ENCODE measurements at regions not wholly inside any gene's neighbourhood (a gene's known extent, or its start where the extent isn't known, plus 50 kb on each side); places are given as distances from the start of the nearest gene placed in this dataset.

- no peak overlapping the region for H3K4me3 ChIP-seq (ENCODE audit: low read length)
- no peak for DNase-seq (ENCODE audit: low read depth, low spot score)
These were observed 111.8 kb upstream of the PSMD7 start for GRCh38 chr16:74184839-74185238.

- no peak overlapping the region for H3K4me3 ChIP-seq (ENCODE audit: low read length)
- no peak for DNase-seq (ENCODE audit: low read depth, low spot score)
These were observed 112.8 kb upstream of the PSMD7 start for GRCh38 chr16:74183601-74184360.

- no peak for DNase-seq (ENCODE audit: low read depth, low spot score)
- H3K4me3 ChIP-seq (ENCODE audit: low read length): no peak overlapping the region
These were observed 126.8 kb upstream of the PSMD7 start for GRCh38 chr16:74169687-74170376.

- H3K4me3 ChIP-seq (ENCODE audit: low read length): no peak overlapping the region
These were observed 127.5 kb upstream of the PSMD7 start for GRCh38 chr16:74169066-74169465.

GRCh38 chr16:74168445-74168844 is 128.2 kb upstream of the PSMD7 start:
- no peak overlapping the region for H3K4me3 ChIP-seq (ENCODE audit: low read length)
- no peak for DNase-seq (ENCODE audit: low read depth, low spot score)

More at GRCh38 chr16:74169066-74169465, 127.5 kb upstream of the PSMD7 start:
- no peak for DNase-seq (ENCODE audit: low read depth, low spot score)

GRCh38 chr16:74166456-74166855 is 130.2 kb upstream of the PSMD7 start:
- no peak for DNase-seq (ENCODE audit: low read depth, low spot score)
- H3K4me3 ChIP-seq (ENCODE audit: low read length): no peak overlapping the region

DNA sequence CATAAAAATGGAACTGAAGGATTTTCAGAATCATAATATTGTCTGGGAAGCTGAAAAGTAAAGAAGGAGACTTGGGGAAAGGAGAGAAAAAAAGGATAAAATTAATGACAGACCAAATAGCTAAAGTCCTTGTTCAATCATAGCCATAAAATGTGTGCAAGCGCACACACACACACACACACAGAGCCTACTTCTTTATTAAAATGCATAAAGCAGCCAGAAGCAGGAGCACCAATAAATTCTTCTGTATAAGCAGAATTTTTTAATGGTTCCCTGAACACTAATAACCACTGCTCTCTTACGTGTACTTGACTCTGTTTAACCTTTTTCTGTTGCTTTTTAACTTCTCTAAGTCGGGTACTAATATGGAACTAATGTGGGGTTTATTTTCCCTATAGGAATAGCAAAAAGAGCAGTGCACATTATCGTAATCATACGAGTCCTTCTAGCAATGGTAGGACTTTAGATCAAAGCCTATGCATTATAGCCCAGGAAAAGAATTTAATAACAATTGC is 131.0 kb upstream of the PSMD7 start:
- DNase-seq (ENCODE audit: low read depth, low spot score): no peak
- H3K4me3 ChIP-seq (ENCODE audit: low read length): no peak overlapping the region

- no peak for DNase-seq (ENCODE audit: low read depth, low spot score)
- no peak overlapping the region for H3K4me3 ChIP-seq (ENCODE audit: low read length)
These were observed 135.9 kb upstream of the PSMD7 start for GRCh38 chr16:74160759-74161158.

GRCh38 chr16:74153773-74154172 is 142.8 kb upstream of the PSMD7 start:
- DNase-seq (ENCODE audit: low read depth, low spot score): no peak
- no peak overlapping the region for H3K4me3 ChIP-seq (ENCODE audit: low read length)

- no peak overlapping the region for H3K4me3 ChIP-seq (ENCODE audit: low read length)
- peak; percentile 37 for DNase-seq (ENCODE audit: low read depth, low spot score)
These were observed 150.0 kb upstream of the PSMD7 start for GRCh38 chr16:74146643-74147042.

DNA sequence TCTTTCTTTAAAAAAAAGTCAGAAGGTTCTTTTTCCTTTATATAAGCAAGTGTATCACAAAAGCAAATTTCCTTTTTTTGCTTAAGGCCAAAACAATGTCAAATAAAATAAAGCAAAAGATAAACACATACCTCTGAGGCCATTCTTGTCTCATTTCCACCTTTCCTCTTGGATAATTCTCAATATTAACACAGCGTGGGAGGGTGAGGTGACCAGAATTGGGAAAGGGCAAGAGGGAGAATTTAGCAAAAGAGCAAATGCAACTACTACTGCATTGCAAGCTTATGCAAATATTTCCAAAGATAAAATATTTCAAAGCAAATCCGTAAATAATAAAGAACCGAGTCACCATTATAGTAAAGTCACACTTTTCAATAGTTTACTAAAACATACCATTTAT is 153.4 kb upstream of the PSMD7 start:
- DNase-seq (ENCODE audit: low read depth, low spot score): no peak

GRCh38 chr16:74141015-74141414 is 155.6 kb upstream of the PSMD7 start:
- no peak overlapping the region for H3K4me3 ChIP-seq (ENCODE audit: low read length)
- no peak for DNase-seq (ENCODE audit: low read depth, low spot score)

More for the DNA sequence above, 153.4 kb upstream of the PSMD7 start:
- H3K4me3 ChIP-seq (ENCODE audit: low read length): no peak overlapping the region

GRCh38 chr16:74140557-74140956 is 156.1 kb upstream of the PSMD7 start:
- no peak for DNase-seq (ENCODE audit: low read depth, low spot score)
- H3K4me3 ChIP-seq (ENCODE audit: low read length): no peak overlapping the region

- H3K4me3 ChIP-seq (ENCODE audit: low read length): no peak overlapping the region
- DNase-seq (ENCODE audit: low read depth, low spot score): no peak
These were observed 172.8 kb upstream of the PSMD7 start for GRCh38 chr16:74123826-74124225.

- no peak overlapping the region for H3K4me3 ChIP-seq (ENCODE audit: low read length)
- no peak for DNase-seq (ENCODE audit: low read depth, low spot score)
These were observed 173.4 kb upstream of the PSMD7 start for GRCh38 chr16:74123195-74123594.

DNA sequence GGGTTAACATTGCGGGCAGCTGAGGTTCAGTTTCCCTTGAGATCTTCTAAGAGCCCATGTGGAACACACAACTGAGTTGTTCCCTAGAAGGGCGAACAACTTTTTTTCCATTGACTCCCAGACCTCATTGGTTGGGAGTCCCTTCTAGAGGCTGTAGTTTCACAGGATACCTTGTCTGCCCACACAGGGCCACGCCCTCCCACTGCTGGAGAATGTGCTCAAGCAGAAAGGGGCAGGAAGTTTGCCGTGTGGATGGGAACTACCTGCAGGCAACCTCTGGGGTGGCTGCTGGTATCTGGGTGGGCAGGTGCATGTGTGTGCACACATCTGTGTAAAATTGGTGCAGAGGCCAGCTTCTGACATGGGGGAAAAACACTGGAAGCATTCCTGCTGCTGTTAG is 178.8 kb upstream of the PSMD7 start:
- no peak for DNase-seq (ENCODE audit: low read depth, low spot score)
- no peak overlapping the region for H3K4me3 ChIP-seq (ENCODE audit: low read length)

GRCh38 chr16:74113545-74113944 is 183.1 kb upstream of the PSMD7 start:
- no peak overlapping the region for H3K4me3 ChIP-seq (ENCODE audit: low read length)
- no peak for DNase-seq (ENCODE audit: low read depth, low spot score)

- no peak overlapping the region for H3K4me3 ChIP-seq (ENCODE audit: low read length)
- no peak for DNase-seq (ENCODE audit: low read depth, low spot score)
These were observed 185.1 kb upstream of the PSMD7 start for GRCh38 chr16:74111456-74111982.

DNA sequence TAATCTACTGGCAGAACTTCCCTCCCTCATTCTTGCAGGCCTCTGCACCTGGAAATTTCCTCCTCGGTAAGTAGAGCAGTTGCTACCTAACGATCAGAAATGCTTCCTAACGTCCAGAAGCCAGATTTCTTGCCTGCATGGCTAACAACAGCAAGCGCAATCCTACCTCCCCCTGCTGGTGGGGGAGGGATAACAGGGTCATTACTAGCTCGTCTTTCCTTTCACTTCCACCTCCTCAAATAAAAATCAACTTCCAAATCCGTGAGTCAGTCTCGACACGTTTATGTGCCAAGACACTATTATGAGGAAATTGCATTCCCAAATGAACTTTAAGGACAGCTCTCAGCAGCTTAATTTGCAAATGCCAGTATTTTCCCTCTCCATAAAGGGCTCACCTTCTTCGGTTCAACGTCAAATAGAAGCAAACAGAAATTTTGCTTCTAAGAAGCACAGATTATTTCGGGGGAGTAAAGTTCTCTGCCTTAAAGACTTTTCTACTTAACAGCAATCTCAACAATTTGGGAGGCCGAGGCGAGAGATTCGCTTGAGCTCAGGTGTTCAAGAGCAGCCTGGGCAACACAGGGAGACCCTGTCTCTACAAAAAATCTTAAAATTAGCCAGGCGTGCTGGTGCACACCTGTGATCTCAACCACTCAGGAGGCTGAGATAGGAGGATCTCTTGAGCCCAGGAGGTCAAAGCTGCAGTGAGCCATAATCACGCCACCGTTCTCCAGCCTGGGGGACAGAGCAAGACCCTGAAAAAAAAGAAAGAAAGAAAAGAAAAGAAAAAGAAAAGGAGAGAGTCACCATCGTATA is 188.6 kb upstream of the PSMD7 start:
- peak overlapping the region; percentile 56 for H3K4me3 ChIP-seq (ENCODE audit: low read length)
- DNase-seq (ENCODE audit: low read depth, low spot score): peak; percentile 60
